ENCODE measurements at regions not wholly inside any gene's neighbourhood (a gene's known extent, or its start where the extent isn't known, plus 50 kb on each side); places are given as distances from the start of the nearest gene placed in this dataset.

DNA sequence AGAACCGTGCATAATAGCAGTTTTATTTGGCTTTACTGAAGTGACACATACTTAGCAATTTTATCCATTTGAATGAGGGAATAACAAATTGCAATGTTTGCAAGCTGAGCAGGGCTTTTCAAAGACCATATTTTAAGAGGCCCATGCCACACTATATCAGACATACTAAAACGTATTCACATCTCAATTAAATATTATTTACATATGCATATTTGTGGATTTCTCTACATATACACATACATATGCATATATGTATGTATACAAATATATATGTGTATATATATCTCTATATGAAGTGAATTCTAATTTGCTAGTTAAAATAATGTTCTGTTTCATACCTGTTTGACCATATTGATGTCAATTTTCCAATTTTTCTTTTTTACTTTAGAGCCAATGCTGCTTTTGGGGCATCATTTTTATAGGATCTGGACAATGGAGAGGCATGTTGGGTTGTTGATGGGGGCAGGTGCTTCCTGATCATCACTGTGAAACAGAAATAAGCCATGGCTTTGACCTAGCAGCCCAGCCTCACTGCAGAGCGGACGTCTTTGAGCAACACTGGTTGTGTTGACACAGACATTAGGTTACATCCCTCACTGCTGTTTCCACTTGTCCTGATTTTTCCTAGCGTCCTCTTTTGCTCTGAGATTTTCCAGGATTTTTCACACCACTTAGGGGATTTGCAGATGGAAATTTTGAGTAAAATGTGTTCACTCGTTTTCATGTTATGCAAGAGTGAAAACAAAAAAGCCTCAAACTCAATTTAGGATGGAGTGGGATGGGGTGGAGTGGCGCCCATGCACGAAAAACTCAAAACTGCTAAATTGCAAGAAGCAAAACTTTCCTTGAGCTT is 56.9 kb downstream of the RDH14 start:
- DNase-seq (ENCODE audit: insufficient read length) (no peak), FAIRE-seq (no peak)

DNA sequence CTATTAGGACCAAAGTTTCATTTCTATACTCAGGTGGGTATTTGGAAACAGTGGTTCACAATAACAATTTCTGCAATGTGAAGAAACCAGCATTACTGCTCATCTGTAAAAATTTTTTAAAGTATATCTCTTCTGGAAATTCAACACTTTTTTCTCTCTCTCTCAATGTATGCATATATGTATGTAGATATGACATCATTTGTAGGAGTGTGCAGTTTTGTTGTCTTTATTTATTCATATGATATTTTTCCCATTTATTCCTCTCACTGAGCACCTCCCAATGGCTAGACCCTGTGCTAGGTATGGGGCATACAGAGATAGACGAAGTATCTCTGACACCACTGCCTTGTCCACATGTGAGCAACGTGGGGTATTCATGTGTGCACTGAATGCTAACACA is 58.3 kb downstream of the RDH14 start:
- FAIRE-seq = no peak
- no peak for TF ChIP-seq TAF1 (IDR thresholded peaks at IDR 0.05; ENCODE audit: borderline replicate concordance, low read depth, low read length)
- TF ChIP-seq POLR2A (IDR thresholded peaks at IDR 0.05; ENCODE audit: low read depth, low read length) = no peak
- DNase-seq (ENCODE audit: insufficient read length) = no peak

More for the DNA sequence above, 56.9 kb downstream of the RDH14 start:
- TF ChIP-seq POLR2A (IDR thresholded peaks at IDR 0.05; ENCODE audit: low read depth, low read length) = no peak
- TF ChIP-seq POLR2AphosphoS5 (IDR thresholded peaks at IDR 0.05; ENCODE audit: low read depth, low read length) = no peak
- no peak for TF ChIP-seq TAF1 (IDR thresholded peaks at IDR 0.05; ENCODE audit: borderline replicate concordance, low read depth, low read length)

DNA sequence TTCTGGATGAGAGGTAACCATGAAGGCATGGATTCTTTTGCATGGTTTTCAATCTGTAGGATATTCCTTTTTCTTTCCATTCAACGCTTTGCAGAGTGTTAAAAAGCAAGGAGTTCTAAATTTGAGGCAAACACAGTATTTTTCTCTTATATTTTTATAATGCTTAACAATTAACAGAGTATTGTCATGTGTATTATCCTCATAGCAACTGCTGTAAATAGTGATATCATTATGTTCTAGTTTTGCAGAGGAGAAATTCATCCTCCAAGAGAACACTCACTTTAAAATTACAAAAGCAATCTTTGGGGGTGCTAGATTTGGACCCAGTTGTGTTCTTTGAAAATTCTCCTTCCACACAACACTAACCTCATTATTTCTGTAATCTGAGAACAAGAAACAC is 58.7 kb downstream of the RDH14 start:
- TF ChIP-seq TAF1 (IDR thresholded peaks at IDR 0.05; ENCODE audit: borderline replicate concordance, low read depth, low read length) (no peak), POLR2A (IDR thresholded peaks at IDR 0.05; ENCODE audit: low read depth, low read length) (no peak), POLR2AphosphoS5 (IDR thresholded peaks at IDR 0.05; ENCODE audit: low read depth, low read length) (no peak)
- DNase-seq (ENCODE audit: insufficient read length) (no peak), FAIRE-seq (no peak)

DNA sequence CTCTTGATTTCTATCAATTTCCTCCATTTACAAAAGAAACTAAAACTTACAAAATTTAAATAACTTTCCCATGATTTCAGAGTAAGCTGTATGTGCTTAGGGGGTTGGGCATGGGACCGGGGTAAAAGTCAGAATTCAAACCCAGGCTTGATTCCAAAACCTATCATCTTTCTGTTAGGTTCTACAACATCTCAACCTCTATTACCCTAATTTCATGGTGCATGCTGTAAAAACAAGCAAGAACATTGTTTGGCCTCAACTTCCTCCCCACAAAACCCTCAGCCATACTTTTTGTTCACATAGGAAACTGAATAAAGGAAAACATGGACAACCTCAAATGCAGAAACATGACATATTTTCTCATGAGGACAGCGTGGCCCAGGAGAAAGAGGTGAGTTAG is 59.3 kb downstream of the RDH14 start:
- no peak for FAIRE-seq
- no peak for DNase-seq (ENCODE audit: insufficient read length)
- TF ChIP-seq TAF1 (IDR thresholded peaks at IDR 0.05; ENCODE audit: borderline replicate concordance, low read depth, low read length) (no peak), POLR2AphosphoS5 (IDR thresholded peaks at IDR 0.05; ENCODE audit: low read depth, low read length) (no peak), POLR2A (IDR thresholded peaks at IDR 0.05; ENCODE audit: low read depth, low read length) (no peak)

DNA sequence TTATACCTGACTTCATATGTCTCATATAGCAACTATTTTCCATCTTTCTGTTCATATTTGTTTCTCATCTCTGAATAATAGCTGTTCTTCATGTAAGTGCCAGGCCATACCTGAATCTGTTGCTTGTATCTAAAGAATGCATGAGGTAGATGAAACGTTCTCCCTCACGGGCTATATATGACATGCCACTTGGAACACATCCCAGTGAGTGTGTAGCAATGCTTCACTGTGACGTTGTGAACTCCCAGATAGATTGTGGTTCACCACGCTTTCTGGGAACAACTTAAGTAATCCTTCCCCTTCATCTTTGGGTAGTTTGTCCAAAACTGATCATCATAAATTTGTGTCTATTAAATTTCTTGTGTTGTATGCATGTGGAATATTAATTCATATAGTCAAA is 60.1 kb downstream of the RDH14 start:
- DNase-seq (ENCODE audit: insufficient read length) = no peak
- TF ChIP-seq POLR2A (IDR thresholded peaks at IDR 0.05; ENCODE audit: low read depth, low read length) (no peak), POLR2AphosphoS5 (IDR thresholded peaks at IDR 0.05; ENCODE audit: low read depth, low read length) (no peak), TAF1 (IDR thresholded peaks at IDR 0.05; ENCODE audit: borderline replicate concordance, low read depth, low read length) (no peak)
- no peak for FAIRE-seq

DNA sequence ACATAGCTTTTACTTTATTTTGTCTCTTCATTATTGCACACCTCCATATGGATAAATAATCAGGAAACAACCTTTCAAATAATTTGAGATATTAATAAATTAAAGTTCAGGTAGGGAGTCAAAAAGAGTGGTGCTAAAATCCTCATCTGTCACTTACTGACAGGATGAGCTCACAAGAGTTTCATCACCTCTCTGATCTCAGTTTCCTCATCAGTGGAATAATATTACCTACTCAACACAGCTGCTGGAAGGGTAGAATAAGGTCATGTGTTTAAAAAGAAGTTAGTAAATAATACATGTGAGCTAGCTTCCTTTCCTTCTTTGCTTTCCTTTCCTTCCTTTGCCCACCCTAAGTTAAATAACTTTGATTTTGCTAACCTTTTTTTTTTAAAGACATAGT is 61.9 kb downstream of the RDH14 start:
- no peak for DNase-seq (ENCODE audit: insufficient read length)
- FAIRE-seq = no peak
- TF ChIP-seq TAF1 (IDR thresholded peaks at IDR 0.05; ENCODE audit: borderline replicate concordance, low read depth, low read length) = no peak
- TF ChIP-seq POLR2AphosphoS5 (IDR thresholded peaks at IDR 0.05; ENCODE audit: low read depth, low read length) = no peak
- TF ChIP-seq POLR2A (IDR thresholded peaks at IDR 0.05; ENCODE audit: low read depth, low read length) = no peak

DNA sequence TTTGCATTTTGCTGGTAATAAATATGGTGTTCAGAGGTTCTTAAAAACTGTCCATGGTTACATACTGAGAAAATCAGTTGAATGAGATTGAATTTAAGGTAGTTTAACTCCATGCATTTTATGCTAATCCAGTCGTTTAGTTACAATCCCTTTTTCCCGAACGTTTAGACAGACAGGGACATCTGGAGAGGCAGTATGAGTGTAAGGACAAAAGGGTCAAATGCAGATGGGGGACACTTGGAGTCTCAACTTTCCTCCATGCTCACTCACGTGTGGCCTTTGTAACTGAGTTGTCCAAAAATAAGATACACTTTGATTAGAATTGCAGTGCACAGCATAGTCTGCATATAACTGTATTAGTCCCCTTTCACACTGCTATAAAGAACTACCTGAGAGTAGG is 63.9 kb downstream of the RDH14 start:
- FAIRE-seq (no peak), DNase-seq (ENCODE audit: insufficient read length) (no peak)
- TF ChIP-seq TAF1 (IDR thresholded peaks at IDR 0.05; ENCODE audit: borderline replicate concordance, low read depth, low read length) (no peak), POLR2A (IDR thresholded peaks at IDR 0.05; ENCODE audit: low read depth, low read length) (no peak), POLR2AphosphoS5 (IDR thresholded peaks at IDR 0.05; ENCODE audit: low read depth, low read length) (no peak)

DNA sequence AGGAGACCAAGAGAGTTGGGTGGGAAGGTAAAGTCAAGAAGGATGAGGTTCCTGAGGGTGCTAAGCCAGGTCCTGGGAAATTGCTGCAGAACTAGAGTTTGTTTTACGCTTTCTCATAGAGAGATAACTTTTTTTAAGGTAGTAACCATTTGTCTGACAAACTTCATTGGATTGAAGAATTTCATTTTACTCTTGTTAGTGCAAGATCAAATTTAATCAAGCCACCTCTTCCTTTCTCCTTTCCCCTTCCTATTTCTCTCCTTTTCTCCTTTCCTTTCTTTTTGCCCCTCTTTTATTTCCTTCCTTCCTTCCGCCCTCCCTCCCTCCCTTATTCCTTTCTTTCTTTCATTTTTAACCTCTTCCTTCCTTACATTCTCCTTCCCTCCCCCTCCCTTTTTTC is 65.4 kb downstream of the RDH14 start:
- no peak for FAIRE-seq
- TF ChIP-seq POLR2AphosphoS5 (IDR thresholded peaks at IDR 0.05; ENCODE audit: low read depth, low read length) (no peak), TAF1 (IDR thresholded peaks at IDR 0.05; ENCODE audit: borderline replicate concordance, low read depth, low read length) (no peak), POLR2A (IDR thresholded peaks at IDR 0.05; ENCODE audit: low read depth, low read length) (no peak)
- no peak for DNase-seq (ENCODE audit: insufficient read length)

DNA sequence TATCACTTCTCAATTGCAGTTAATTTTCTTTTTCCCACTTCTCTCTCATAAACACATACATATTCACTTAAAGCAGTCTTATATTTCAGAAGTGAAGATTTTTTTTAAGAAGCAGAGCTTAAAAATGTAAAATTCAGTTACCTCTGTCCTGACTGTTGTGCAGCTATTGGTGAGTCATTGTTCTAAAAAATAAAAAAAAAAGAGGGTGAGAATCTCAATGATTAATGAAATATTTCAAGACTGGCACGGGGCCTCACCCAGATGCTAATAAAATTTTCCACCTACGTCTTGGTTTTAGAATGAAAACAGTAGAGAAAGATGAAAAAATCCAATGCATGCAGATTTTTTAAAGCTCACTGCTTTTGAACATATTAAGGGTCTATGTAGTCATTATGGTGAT is 67.7 kb downstream of the RDH14 start:
- TF ChIP-seq POLR2A (IDR thresholded peaks at IDR 0.05; ENCODE audit: low read depth, low read length) (no peak), POLR2AphosphoS5 (IDR thresholded peaks at IDR 0.05; ENCODE audit: low read depth, low read length) (no peak), TAF1 (IDR thresholded peaks at IDR 0.05; ENCODE audit: borderline replicate concordance, low read depth, low read length) (no peak)
- FAIRE-seq (no peak), DNase-seq (ENCODE audit: insufficient read length) (no peak)

DNA sequence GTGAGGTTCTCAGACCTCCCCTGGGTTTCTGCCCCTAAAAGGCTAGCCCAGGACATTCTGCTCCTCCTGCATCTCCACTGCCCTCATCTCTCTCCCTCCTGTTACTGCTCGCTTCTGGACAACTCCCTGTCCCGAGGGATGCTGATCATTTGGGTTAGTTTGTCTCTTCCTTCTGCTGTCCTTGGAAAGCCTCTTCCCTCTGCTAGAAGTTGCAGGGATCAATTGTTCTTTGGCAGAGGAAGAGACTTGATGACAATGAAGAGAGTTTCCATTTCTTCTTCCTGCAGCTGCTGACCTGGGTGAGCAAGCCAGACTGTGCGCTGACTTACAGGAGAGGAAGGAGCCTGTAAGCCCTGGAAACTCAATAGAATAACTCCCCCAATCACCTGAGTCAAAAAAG is 68.9 kb downstream of the RDH14 start:
- no peak for DNase-seq (ENCODE audit: insufficient read length)
- no peak for TF ChIP-seq POLR2A (IDR thresholded peaks at IDR 0.05; ENCODE audit: low read depth, low read length)
- TF ChIP-seq TAF1 (IDR thresholded peaks at IDR 0.05; ENCODE audit: borderline replicate concordance, low read depth, low read length) = no peak
- no peak for TF ChIP-seq POLR2AphosphoS5 (IDR thresholded peaks at IDR 0.05; ENCODE audit: low read depth, low read length)
- no peak for FAIRE-seq

DNA sequence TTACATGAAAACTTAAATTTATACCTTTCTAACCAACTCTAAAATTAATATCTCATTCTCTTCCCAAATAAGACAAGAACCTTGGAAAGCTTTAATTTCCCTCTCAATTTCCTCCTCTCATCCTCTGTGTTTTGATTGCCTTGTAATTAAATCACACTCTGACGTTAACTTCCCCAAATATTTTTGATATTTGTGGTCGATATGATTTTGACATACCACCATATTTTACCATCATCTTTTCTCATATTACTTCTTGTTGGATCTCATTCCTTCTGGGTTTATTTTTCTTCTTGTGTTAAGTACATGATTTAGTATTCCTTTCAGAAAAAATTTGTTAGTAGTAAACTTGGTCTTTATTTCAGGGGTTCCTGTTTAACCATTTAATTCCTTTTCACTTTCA is 69.6 kb downstream of the RDH14 start:
- FAIRE-seq = no peak
- TF ChIP-seq POLR2AphosphoS5 (IDR thresholded peaks at IDR 0.05; ENCODE audit: low read depth, low read length) = no peak
- DNase-seq (ENCODE audit: insufficient read length) = no peak

DNA sequence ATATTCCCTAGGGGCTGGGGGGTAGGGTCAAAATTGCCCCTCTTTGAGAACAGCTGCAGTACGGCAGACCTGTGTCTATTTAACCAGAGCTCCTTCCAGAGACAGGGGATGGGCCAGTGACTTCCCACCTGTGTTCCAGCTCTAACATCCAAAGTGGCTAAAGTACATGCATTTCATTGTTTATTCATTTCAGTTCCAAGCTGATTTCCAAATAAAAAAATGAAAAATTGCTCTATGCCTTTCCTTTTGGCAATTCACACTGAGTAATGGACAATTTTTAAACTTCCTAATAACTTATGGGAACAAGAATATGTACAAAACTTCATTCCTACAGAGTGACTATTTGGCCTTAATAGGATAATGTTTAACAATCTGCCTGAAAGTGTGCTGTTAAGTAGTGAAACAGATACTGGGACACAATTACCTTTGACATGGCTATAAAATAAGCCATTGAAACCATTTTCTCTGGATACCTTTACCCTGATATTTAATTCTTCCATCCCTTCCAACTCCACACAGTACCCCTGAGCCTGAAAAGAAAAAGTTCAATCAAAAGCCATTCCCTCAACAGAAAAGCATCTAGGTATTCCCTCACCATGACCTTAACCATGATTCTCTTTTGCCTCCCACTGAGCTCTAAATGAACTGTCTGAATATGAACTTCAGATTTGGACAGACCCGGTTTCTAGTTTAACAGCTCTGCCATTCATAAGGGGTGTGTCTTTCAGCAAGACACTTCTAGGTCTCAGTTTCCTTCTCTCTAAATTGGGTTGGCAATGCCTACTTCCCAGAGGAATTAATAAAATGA is 73.1 kb downstream of the RDH14 start:
- FAIRE-seq (no peak), DNase-seq (ENCODE audit: insufficient read length) (no peak)
- TF ChIP-seq POLR2AphosphoS5 (IDR thresholded peaks at IDR 0.05; ENCODE audit: low read depth, low read length) = no peak
- no peak for TF ChIP-seq POLR2A (IDR thresholded peaks at IDR 0.05; ENCODE audit: low read depth, low read length)
- no peak for TF ChIP-seq TAF1 (IDR thresholded peaks at IDR 0.05; ENCODE audit: borderline replicate concordance, low read depth, low read length)
